H1 (cell line): ENCODE measurements at regions not wholly inside any gene's neighbourhood (a gene's known extent, or its start where the extent isn't known, plus 50 kb on each side); places are given as distances from the start of the nearest gene placed in this dataset.

ENCODE experiments used
- CTCF ChIA-PET: fragments of 300-600 bp; sonication (Branson Sonifier 250); formaldehyde crosslinking; loops from one replicate; lab custom pipeline; 2021; ENCODE audit not compliant: partially characterized antibody; lab: Charles Lee
- POLR2A ChIA-PET: fragments of 300-600 bp; sonication (Branson Sonifier 250); formaldehyde crosslinking; loops from one replicate; lab custom pipeline; 2021; ENCODE audit warnings: inconsistent platforms; ENCODE audit not compliant: partially characterized antibody; lab: Charles Lee
- DNase-seq, 2 experiments: peaks; one replicate each; pipeline versions ENCODE4 v3.0.0 to v3.0.0-alpha.2; 2010 to 2022; ENCODE audit warnings: low spot score in 2 of 2, low read depth in 1 of 2, mixed read lengths in 1 of 2
- FAIRE-seq: peaks from 2 replicates; lab custom pipeline; 2011; peaks lifted over from hg19 to GRCh38; lab: Jason Lieb, UNC
- H2AFZ ChIP-seq: 2 replicates; pipeline ENCODE4 v1.8.1; 2012; ENCODE audit warnings: low read length, inconsistent platforms
- H2AK5ac ChIP-seq: 2 replicates; pipeline ENCODE4 v1.6.1; 2013; ENCODE audit warnings: low read depth, low read length
- H2BK120ac ChIP-seq: replicated peaks from 2 replicates; pipeline ENCODE3; 2013; ENCODE audit warnings: low read depth, low read length, inconsistent platforms
- H2BK12ac ChIP-seq: 2 replicates; pipeline ENCODE4 v1.6.1; 2013; ENCODE audit warnings: low read depth, low read length
- H2BK15ac ChIP-seq: 2 replicates; pipeline ENCODE4 v1.6.1; 2013; ENCODE audit warnings: low read length
- H2BK20ac ChIP-seq: 2 replicates; pipeline ENCODE4 v1.6.1; 2013; ENCODE audit warnings: low read length
- H2BK5ac ChIP-seq: 2 replicates; pipeline ENCODE4 v1.6.1; 2013; ENCODE audit warnings: low read depth, low read length
- H3K14ac ChIP-seq: 2 replicates; pipeline ENCODE4 v1.6.1; 2013; ENCODE audit warnings: inconsistent platforms; ENCODE audit not compliant: insufficient read length
- H3K18ac ChIP-seq: 2 replicates; pipeline ENCODE4 v1.6.1; 2013; ENCODE audit warnings: low read length; ENCODE audit errors: extremely low read depth
- H3K23ac ChIP-seq: 2 replicates; pipeline ENCODE4 v1.6.1; 2013; ENCODE audit warnings: inconsistent platforms; ENCODE audit not compliant: insufficient read length
- H3K23me2 ChIP-seq: 2 replicates; pipeline ENCODE4 v1.6.1; 2013; ENCODE audit warnings: low read depth, low read length
- H3K27ac ChIP-seq: 2 replicates; pipeline ENCODE4 v1.6.1; 2011; ENCODE audit warnings: low read depth, low read length, inconsistent platforms
- H3K27me3 ChIP-seq, 4 experiments: replicated peaks in 1 of 4; 1 replicate in 1 of 4; 2 replicates in 3 of 4; pipeline versions ENCODE4 v1.6.1 to v1.8.1; 2011 to 2013; ENCODE audit warnings: low read length in 3 of 4, mild to moderate bottlenecking in 3 of 4, inconsistent platforms in 2 of 4, mixed read lengths in 2 of 4, moderate library complexity in 1 of 4; ENCODE audit not compliant: control insufficient read depth in 3 of 4, insufficient read depth in 3 of 4; ENCODE audit errors: extremely low read depth in 1 of 4
- H3K36me3 ChIP-seq, 4 experiments: 2 replicates each; pipeline versions ENCODE4 v1.6.1 to v1.8.1; 2011 to 2013; ENCODE audit warnings: mild to moderate bottlenecking in 4 of 4, low read length in 3 of 4, moderate library complexity in 2 of 4, control low read depth in 1 of 4, inconsistent platforms in 1 of 4; ENCODE audit not compliant: insufficient read depth in 4 of 4, control insufficient read depth in 2 of 4
- H3K4ac ChIP-seq: replicated peaks from 2 replicates; pipeline ENCODE3; 2013; ENCODE audit warnings: low read length, low read depth, mixed read lengths, inconsistent platforms; ENCODE audit not compliant: insufficient read length
- H3K4me1 ChIP-seq, 4 experiments: replicated peaks in 1 of 4; 1 replicate in 1 of 4; 2 replicates in 3 of 4; pipeline versions ENCODE4 v1.6.1 to v1.8.1; 2011 to 2013; ENCODE audit warnings: low read length in 3 of 4, inconsistent platforms in 2 of 4, mixed read lengths in 1 of 4; ENCODE audit not compliant: insufficient read depth in 4 of 4, control insufficient read depth in 3 of 4
- H3K4me2 ChIP-seq, 2 experiments: 2 replicates each; pipeline versions ENCODE4 v1.6.1 to v1.8.1; 2011 to 2013; ENCODE audit warnings: low read depth in 2 of 2, low read length in 2 of 2, control low read depth in 1 of 2, inconsistent platforms in 1 of 2, mild to moderate bottlenecking in 1 of 2; ENCODE audit not compliant: insufficient read depth in 1 of 2
- H3K4me3 ChIP-seq, 4 experiments: fragments of 200-600, 300-600 bp in 1 of 4; sonication (generic), shearing (Covaris generic), sonication (Bioruptor Twin) in 1 of 4; 2 replicates each; pipeline versions ENCODE4 v1.5.1 to v1.8.1; 2011 to 2016; ENCODE audit warnings: low read length in 4 of 4, low read depth in 3 of 4, control low read depth in 2 of 4, inconsistent platforms in 2 of 4, mild to moderate bottlenecking in 2 of 4, mixed read lengths in 1 of 4, moderate library complexity in 1 of 4; ENCODE audit not compliant: insufficient read depth in 2 of 4; ENCODE audit errors: extremely low read depth in 1 of 4
- H3K56ac ChIP-seq: replicated peaks from 2 replicates; pipeline ENCODE3; 2013; ENCODE audit warnings: low read depth, mild to moderate bottlenecking, mixed read lengths, low read length, inconsistent platforms; ENCODE audit not compliant: insufficient read length
- H3K79me1 ChIP-seq: 2 replicates; pipeline ENCODE4 v1.6.1; 2013; ENCODE audit warnings: low read depth, low read length, control low read depth
- H3K79me2 ChIP-seq, 2 experiments: 2 replicates each; pipeline versions ENCODE4 v1.6.1 to v1.8.1; 2012 to 2013; ENCODE audit warnings: low read length in 2 of 2, mild to moderate bottlenecking in 2 of 2, inconsistent platforms in 1 of 2; ENCODE audit not compliant: insufficient read depth in 2 of 2, control insufficient read depth in 1 of 2
- H3K9ac ChIP-seq, 4 experiments: replicated peaks in 1 of 4; 1 replicate in 1 of 4; 2 replicates in 3 of 4; pipeline versions ENCODE4 v1.6.1 to v1.8.1; 2011 to 2013; ENCODE audit warnings: low read depth in 3 of 4, low read length in 3 of 4, control low read depth in 2 of 4, mild to moderate bottlenecking in 2 of 4, moderate library complexity in 2 of 4, inconsistent platforms in 1 of 4; ENCODE audit errors: extremely low read depth in 1 of 4
- H3K9me3 ChIP-seq, 2 experiments: 2 replicates each; pipeline versions ENCODE4 v1.6.1 to v1.8.1; 2012 to 2013; ENCODE audit warnings: mild to moderate bottlenecking in 2 of 2, moderate library complexity in 2 of 2, control low read depth in 1 of 2, inconsistent platforms in 1 of 2, low read depth in 1 of 2, low read length in 1 of 2, mixed read lengths in 1 of 2; ENCODE audit not compliant: insufficient read depth in 2 of 2
- H4K20me1 ChIP-seq, 2 experiments: replicated peaks in 1 of 2; 2 replicates each; pipeline versions ENCODE3 to v1.8.1; 2011 to 2013; ENCODE audit warnings: inconsistent platforms in 2 of 2, low read length in 2 of 2, mild to moderate bottlenecking in 1 of 2; ENCODE audit not compliant: insufficient read depth in 2 of 2, control insufficient read depth in 1 of 2
- H4K5ac ChIP-seq: 2 replicates; pipeline ENCODE4 v1.6.1; 2013; ENCODE audit warnings: low read length, low read depth, mixed read lengths, inconsistent platforms; ENCODE audit not compliant: insufficient read length
- H4K8ac ChIP-seq: 2 replicates; pipeline ENCODE4 v1.8.0; 2013; ENCODE audit warnings: mild to moderate bottlenecking, moderate library complexity, low read length, inconsistent platforms; ENCODE audit not compliant: insufficient read depth; ENCODE audit errors: extremely low read depth
- H4K91ac ChIP-seq: replicated peaks from 2 replicates; pipeline ENCODE3; 2013; ENCODE audit warnings: low read length, mixed read lengths, inconsistent platforms; ENCODE audit not compliant: insufficient read length
- WGBS, 2 experiments: shearing (Covaris generic) in 1 of 2; methylation state at CpG; one replicate each; pipeline versions ENCODE4 v1.1.6 to v1.1.7; 2013 to 2015; ENCODE audit warnings: low lambda C conversion rate in 2 of 2, mixed read lengths in 2 of 2, inconsistent platforms in 1 of 2, low coverage in 1 of 2, missing lambda C conversion rate in 1 of 2; ENCODE audit not compliant: insufficient replicate concordance in 2 of 2, insufficient coverage in 1 of 2, insufficient read length in 1 of 2; ENCODE audit errors: extremely low coverage in 1 of 2, missing lambda C conversion rate in 1 of 2; 5-methylcytosine and 5-hydroxymethylcytosine counted together
- TF ChIP-seq, protein P1 (sequence below): fragments of 300-600 bp; sonication (generic); IDR thresholded peaks from 2 replicates; pipeline ENCODE4 v1.7.1; 2012; ENCODE audit warnings: low read length, moderate library complexity, mild to moderate bottlenecking, inconsistent platforms; ENCODE audit not compliant: insufficient replicate concordance

DNA sequence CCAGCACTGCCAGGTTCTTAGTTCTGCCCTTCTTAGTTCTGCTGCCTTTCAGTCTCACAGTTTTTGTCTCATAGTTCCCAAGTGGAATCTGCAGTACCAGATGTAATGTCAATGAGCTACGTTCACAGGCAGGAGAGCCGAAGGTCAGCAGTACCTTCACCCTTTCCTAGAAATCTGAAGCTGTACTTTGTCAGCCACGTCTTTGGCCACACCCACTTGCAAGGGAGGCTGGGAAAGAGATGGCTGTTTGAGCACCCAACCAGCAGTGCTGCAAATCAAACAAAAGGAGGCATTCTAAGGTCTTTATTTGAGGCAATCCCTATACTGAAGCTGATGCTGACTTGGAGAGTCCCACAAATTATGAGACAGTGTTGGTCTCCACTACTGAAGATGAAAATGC is 199.1 kb upstream of the NPY2R start:
- Histone ChIP-seq H2BK120ac (no peak overlapping the region), H2AFZ (peak overlapping the region; percentile 68), H4K91ac (no peak overlapping the region)

More for the DNA sequence above, 199.1 kb upstream of the NPY2R start:
- Histone ChIP-seq H3K36me3 (no peaks in the 10 kb centered on the region), H3K4me1 (no peaks in the 10 kb centered on the region), H2BK12ac (no peak overlapping the region), H3K56ac (no peak overlapping the region), H3K4me2 (no peak overlapping the region), H3K18ac (no peak overlapping the region), H3K4me3 (no peak overlapping the region), H3K27ac (no peak overlapping the region), H2BK15ac (no peak overlapping the region), H4K5ac (no peak overlapping the region), H3K9ac (no peak overlapping the region), H3K79me2 (no peaks in the 10 kb centered on the region), H3K79me1 (no peaks in the 10 kb centered on the region), H2BK20ac (no peak overlapping the region), H3K4ac (no peak overlapping the region), H3K23ac (no peak overlapping the region), H3K9me3 (no peaks in the 10 kb centered on the region), H2BK5ac (no peak overlapping the region), H2AK5ac (no peak overlapping the region), H3K14ac (no peak overlapping the region), H3K23me2 (no peaks in the 10 kb centered on the region), H3K27me3 (no peaks in the 10 kb centered on the region), H4K8ac (no peak overlapping the region), H4K20me1 (no peaks in the 10 kb centered on the region)
- TF ChIP-seq, protein P1, sequence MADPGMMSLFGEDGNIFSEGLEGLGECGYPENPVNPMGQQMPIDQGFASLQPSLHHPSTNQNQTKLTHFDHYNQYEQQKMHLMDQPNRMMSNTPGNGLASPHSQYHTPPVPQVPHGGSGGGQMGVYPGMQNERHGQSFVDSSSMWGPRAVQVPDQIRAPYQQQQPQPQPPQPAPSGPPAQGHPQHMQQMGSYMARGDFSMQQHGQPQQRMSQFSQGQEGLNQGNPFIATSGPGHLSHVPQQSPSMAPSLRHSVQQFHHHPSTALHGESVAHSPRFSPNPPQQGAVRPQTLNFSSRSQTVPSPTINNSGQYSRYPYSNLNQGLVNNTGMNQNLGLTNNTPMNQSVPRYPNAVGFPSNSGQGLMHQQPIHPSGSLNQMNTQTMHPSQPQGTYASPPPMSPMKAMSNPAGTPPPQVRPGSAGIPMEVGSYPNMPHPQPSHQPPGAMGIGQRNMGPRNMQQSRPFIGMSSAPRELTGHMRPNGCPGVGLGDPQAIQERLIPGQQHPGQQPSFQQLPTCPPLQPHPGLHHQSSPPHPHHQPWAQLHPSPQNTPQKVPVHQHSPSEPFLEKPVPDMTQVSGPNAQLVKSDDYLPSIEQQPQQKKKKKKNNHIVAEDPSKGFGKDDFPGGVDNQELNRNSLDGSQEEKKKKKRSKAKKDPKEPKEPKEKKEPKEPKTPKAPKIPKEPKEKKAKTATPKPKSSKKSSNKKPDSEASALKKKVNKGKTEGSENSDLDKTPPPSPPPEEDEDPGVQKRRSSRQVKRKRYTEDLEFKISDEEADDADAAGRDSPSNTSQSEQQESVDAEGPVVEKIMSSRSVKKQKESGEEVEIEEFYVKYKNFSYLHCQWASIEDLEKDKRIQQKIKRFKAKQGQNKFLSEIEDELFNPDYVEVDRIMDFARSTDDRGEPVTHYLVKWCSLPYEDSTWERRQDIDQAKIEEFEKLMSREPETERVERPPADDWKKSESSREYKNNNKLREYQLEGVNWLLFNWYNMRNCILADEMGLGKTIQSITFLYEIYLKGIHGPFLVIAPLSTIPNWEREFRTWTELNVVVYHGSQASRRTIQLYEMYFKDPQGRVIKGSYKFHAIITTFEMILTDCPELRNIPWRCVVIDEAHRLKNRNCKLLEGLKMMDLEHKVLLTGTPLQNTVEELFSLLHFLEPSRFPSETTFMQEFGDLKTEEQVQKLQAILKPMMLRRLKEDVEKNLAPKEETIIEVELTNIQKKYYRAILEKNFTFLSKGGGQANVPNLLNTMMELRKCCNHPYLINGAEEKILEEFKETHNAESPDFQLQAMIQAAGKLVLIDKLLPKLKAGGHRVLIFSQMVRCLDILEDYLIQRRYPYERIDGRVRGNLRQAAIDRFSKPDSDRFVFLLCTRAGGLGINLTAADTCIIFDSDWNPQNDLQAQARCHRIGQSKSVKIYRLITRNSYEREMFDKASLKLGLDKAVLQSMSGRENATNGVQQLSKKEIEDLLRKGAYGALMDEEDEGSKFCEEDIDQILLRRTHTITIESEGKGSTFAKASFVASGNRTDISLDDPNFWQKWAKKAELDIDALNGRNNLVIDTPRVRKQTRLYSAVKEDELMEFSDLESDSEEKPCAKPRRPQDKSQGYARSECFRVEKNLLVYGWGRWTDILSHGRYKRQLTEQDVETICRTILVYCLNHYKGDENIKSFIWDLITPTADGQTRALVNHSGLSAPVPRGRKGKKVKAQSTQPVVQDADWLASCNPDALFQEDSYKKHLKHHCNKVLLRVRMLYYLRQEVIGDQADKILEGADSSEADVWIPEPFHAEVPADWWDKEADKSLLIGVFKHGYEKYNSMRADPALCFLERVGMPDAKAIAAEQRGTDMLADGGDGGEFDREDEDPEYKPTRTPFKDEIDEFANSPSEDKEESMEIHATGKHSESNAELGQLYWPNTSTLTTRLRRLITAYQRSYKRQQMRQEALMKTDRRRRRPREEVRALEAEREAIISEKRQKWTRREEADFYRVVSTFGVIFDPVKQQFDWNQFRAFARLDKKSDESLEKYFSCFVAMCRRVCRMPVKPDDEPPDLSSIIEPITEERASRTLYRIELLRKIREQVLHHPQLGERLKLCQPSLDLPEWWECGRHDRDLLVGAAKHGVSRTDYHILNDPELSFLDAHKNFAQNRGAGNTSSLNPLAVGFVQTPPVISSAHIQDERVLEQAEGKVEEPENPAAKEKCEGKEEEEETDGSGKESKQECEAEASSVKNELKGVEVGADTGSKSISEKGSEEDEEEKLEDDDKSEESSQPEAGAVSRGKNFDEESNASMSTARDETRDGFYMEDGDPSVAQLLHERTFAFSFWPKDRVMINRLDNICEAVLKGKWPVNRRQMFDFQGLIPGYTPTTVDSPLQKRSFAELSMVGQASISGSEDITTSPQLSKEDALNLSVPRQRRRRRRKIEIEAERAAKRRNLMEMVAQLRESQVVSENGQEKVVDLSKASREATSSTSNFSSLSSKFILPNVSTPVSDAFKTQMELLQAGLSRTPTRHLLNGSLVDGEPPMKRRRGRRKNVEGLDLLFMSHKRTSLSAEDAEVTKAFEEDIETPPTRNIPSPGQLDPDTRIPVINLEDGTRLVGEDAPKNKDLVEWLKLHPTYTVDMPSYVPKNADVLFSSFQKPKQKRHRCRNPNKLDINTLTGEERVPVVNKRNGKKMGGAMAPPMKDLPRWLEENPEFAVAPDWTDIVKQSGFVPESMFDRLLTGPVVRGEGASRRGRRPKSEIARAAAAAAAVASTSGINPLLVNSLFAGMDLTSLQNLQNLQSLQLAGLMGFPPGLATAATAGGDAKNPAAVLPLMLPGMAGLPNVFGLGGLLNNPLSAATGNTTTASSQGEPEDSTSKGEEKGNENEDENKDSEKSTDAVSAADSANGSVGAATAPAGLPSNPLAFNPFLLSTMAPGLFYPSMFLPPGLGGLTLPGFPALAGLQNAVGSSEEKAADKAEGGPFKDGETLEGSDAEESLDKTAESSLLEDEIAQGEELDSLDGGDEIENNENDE: no peak
- DNase-seq: no peak
- FAIRE-seq: no peak
- WGBS, 2 experiments: 87% methylated on average over 3 of the region's 3 CpGs; no CpG with 5 or more reads in 1 of the 2 experiments
- ChIA-PET POLR2A (no interaction called here), CTCF (interaction anchor here (0.6 to 1.4 kb wide), 6 partner anchors 17 to 731 kb away, joined by 3 to 4 read pairs (median 3); no protein-coding TSS in a partner anchor)
